Parathyroid adenoma (tissue), 2 donors: ENCODE measurements at regions not wholly inside any gene's neighbourhood (a gene's known extent, or its start where the extent isn't known, plus 50 kb on each side); places are given as distances from the start of the nearest gene placed in this dataset.

Experiments used
- H2AFZ ChIP-seq: fragments of 300-600 bp; sonication (generic); one replicate; pipeline ENCODE4 v1.7.0; 2017; ENCODE audit warnings: antibody characterized with exemption, mild to moderate bottlenecking
- H3K27ac ChIP-seq: fragments of 300-600 bp; sonication (generic); one replicate; pipeline ENCODE4 v1.7.0; 2017
- H3K27me3 ChIP-seq: fragments of 300-600 bp; sonication (generic); one replicate; pipeline ENCODE4 v1.7.0; 2017; ENCODE audit warnings: low read length; ENCODE audit not compliant: control insufficient read depth, insufficient read depth
- H3K36me3 ChIP-seq: fragments of 300-600 bp; sonication (generic); one replicate; pipeline ENCODE4 v1.7.0; 2017; ENCODE audit warnings: low read length; ENCODE audit not compliant: control insufficient read depth, insufficient read depth
- H3K4me1 ChIP-seq: fragments of 300-600 bp; sonication (generic); one replicate; pipeline ENCODE4 v1.7.0; 2017; ENCODE audit warnings: control low read depth
- H3K4me2 ChIP-seq: fragments of 300-600 bp; sonication (generic); one replicate; pipeline ENCODE4 v1.7.0; 2017; ENCODE audit warnings: low read length
- H3K4me3 ChIP-seq: fragments of 300-600 bp; sonication (generic); one replicate; pipeline ENCODE4 v1.7.0; 2017; ENCODE audit warnings: low read depth, low read length
- H3K79me2 ChIP-seq: fragments of 300-600 bp; sonication (generic); one replicate; pipeline ENCODE4 v1.7.0; 2017; ENCODE audit warnings: control low read depth
- H3K9ac ChIP-seq: fragments of 300-600 bp; sonication (generic); one replicate; pipeline ENCODE4 v1.7.0; 2017; ENCODE audit warnings: mild to moderate bottlenecking
- H3K9me3 ChIP-seq: fragments of 300-600 bp; sonication (generic); one replicate; pipeline ENCODE4 v1.7.0; 2017; ENCODE audit warnings: low read length; ENCODE audit not compliant: control insufficient read depth
- CTCF ChIP-seq: fragments of 300-600 bp; sonication (generic); IDR thresholded peaks from one replicate; pipeline ENCODE4 v1.7.0; 2017; ENCODE audit warnings: antibody characterized with exemption, mild to moderate bottlenecking
- donor health status: primary hyperparathyroidism.

GRCh38 chr12:115439008-115439601 is 755.1 kb upstream of the TBX3 start:
- Histone ChIP-seq H3K79me2 (no peaks in the 10 kb centered on the region), H3K27me3 (no peaks in the 10 kb centered on the region), H3K27ac (no peak overlapping the region), H3K4me1 (no peaks in the 10 kb centered on the region), H3K9ac (no peak overlapping the region), H3K36me3 (no peaks in the 10 kb centered on the region), H3K4me3 (no peak overlapping the region), H2AFZ (no peak overlapping the region), H3K4me2 (no peak overlapping the region), H3K9me3 (no peaks in the 10 kb centered on the region)
- no peak for TF ChIP-seq CTCF

GRCh38 chr12:115438314-115438713 is 754.3 kb upstream of the TBX3 start:
- Histone ChIP-seq H3K36me3 (no peaks in the 10 kb centered on the region), H3K4me3 (no peak overlapping the region), H2AFZ (no peak overlapping the region), H3K27ac (no peak overlapping the region), H3K27me3 (no peaks in the 10 kb centered on the region), H3K79me2 (no peaks in the 10 kb centered on the region), H3K4me1 (no peaks in the 10 kb centered on the region), H3K9me3 (no peaks in the 10 kb centered on the region), H3K9ac (no peak overlapping the region), H3K4me2 (no peak overlapping the region)
- no peak for TF ChIP-seq CTCF

GRCh38 chr12:115437061-115437567 is 753.1 kb upstream of the TBX3 start:
- Histone ChIP-seq H3K79me2 (no peaks in the 10 kb centered on the region), H3K4me2 (no peak overlapping the region), H3K9ac (no peak overlapping the region), H3K27ac (no peak overlapping the region), H3K36me3 (no peaks in the 10 kb centered on the region), H2AFZ (no peak overlapping the region), H3K4me3 (no peak overlapping the region), H3K27me3 (no peaks in the 10 kb centered on the region), H3K4me1 (no peaks in the 10 kb centered on the region), H3K9me3 (no peaks in the 10 kb centered on the region)
- TF ChIP-seq CTCF: no peak

GRCh38 chr12:115433014-115433634 is 749.1 kb upstream of the TBX3 start:
- H3K4me2 ChIP-seq: no peak overlapping the region

More at GRCh38 chr12:115433014-115433634, 749.1 kb upstream of the TBX3 start:
- Histone ChIP-seq H3K27ac (no peak overlapping the region), H3K9me3 (no peaks in the 10 kb centered on the region), H2AFZ (no peak overlapping the region), H3K4me1 (no peaks in the 10 kb centered on the region), H3K9ac (no peak overlapping the region), H3K79me2 (no peaks in the 10 kb centered on the region), H3K4me3 (no peak overlapping the region), H3K36me3 (no peaks in the 10 kb centered on the region), H3K27me3 (no peaks in the 10 kb centered on the region)
- TF ChIP-seq CTCF: no peak
